ENCODE measurements at regions not wholly inside any gene's neighbourhood (a gene's known extent, or its start where the extent isn't known, plus 50 kb on each side); places are given as distances from the start of the nearest gene placed in this dataset.

DNA sequence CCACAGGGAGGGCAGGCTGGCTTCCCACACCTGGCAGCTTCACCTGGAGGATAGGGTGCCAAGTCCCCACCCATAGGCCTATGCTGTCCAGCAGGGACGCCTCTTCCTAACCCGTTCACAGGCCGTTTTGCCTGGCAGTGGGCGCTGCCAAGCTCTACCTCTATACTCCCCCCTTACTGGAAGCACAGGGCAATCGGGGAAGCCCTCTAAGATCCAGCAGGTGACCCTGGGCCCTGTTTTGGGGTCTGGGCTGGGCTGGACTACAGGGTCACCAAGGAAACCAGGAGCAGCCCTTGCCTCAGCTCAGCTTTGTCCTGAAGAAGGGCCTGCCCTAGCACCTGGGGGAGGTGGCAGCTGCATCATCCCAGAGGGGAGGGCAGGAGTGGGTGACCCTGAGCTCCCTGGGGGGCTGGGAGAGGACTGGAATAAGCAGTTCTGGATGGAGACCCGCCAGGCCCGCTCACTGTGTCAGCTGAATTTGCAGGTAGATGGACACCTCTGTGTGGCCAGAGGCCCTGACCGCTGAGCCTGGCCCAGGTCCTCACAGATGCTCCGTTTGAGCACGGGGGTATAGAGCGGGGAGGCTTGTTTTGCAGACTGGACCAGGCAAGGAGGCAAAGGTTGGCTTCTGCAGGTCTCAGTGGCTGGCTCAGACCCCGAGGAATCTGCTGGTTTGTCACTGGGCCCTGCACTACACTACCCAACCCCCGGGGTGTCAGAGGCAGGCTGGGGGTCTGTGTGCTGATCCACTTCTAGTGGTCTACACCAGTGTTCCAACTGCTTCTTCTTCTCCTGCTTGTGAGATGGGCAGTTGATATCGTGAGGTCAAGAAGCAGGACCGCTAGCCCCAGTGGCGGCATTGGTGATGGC lies 163.1 kb downstream of the ASB1 start:
- Histone ChIP-seq H3K36me3 (replicated peaks in 1 of 2; ENCODE audit: control insufficient read depth in 1 of 2, insufficient read depth in 2 of 2, low read length in 1 of 2) (no peaks in the 10 kb centered on the region), H3K27ac (ENCODE audit: low read depth in 2 of 2, low read length in 1 of 2) (no peak overlapping the region), H3F3A (replicated peaks; ENCODE audit: insufficient read depth) (no peaks in the 10 kb centered on the region), H2AFZ (ENCODE audit: low read depth) (no peak overlapping the region), H3K9me3 (no peaks in the 10 kb centered on the region), H3K9me2 (no peaks in the 10 kb centered on the region), H3K4me2 (no peak overlapping the region), H3K79me2 (ENCODE audit: insufficient read depth) (no peaks in the 10 kb centered on the region), H3K27me3 (ENCODE audit: insufficient read depth) (no peaks in the 10 kb centered on the region), H3K4me3 (ENCODE audit: low read depth in 2 of 2, low read length in 1 of 2) (no peak overlapping the region), H3K4me1 (ENCODE audit: control insufficient read depth in 1 of 2, insufficient read depth in 2 of 2, low read depth in 1 of 2, low read length in 1 of 2) (no peaks in the 10 kb centered on the region), H3K9ac (no peak overlapping the region), H4K20me1 (ENCODE audit: insufficient read depth) (no peaks in the 10 kb centered on the region)
- no peak for TF ChIP-seq NFIC (IDR thresholded peaks at IDR 0.05; ENCODE audit: borderline replicate concordance)
- TF ChIP-seq EP300 (IDR thresholded peaks at IDR 0.05; ENCODE audit: borderline replicate concordance in 1 of 2, low read depth in 1 of 2, low read length in 1 of 2): no peak
- no peak for TF ChIP-seq FOSL2 (IDR thresholded peaks at IDR 0.05; ENCODE audit: borderline replicate concordance, low read depth)
- no peak for TF ChIP-seq RAD21 (IDR thresholded peaks at IDR 0.05; ENCODE audit: low read length)
- no peak for TF ChIP-seq SIN3A (IDR thresholded peaks at IDR 0.05; ENCODE audit: borderline replicate concordance, low read depth, low read length)
- TF ChIP-seq GABPA (IDR thresholded peaks at IDR 0.05; ENCODE audit: low read depth): no peak
- TF ChIP-seq CHD2 (IDR thresholded peaks at IDR 0.05; ENCODE audit: low read length, partially characterized antibody): no peak
- TF ChIP-seq POLR2AphosphoS5 (IDR thresholded peaks at IDR 0.05; ENCODE audit: low read depth, low read length): no peak
- no peak for TF ChIP-seq FOXM1 (IDR thresholded peaks at IDR 0.05; ENCODE audit: low read depth)
- no peak for TF ChIP-seq RFX5 (IDR thresholded peaks at IDR 0.05; ENCODE audit: low read length)
- ChIA-PET CTCF (interaction anchor here (0.5 to 1.1 kb wide), 2 partner anchors 14 to 419 kb away, joined by 3 read pairs; no protein-coding TSS in a partner anchor), POLR2A (no interaction called here)
- no peak for DNase-seq
- 82% methylated on average over 11 of the region's 16 CpGs for WGBS (ENCODE audit: low lambda C conversion rate)

DNA sequence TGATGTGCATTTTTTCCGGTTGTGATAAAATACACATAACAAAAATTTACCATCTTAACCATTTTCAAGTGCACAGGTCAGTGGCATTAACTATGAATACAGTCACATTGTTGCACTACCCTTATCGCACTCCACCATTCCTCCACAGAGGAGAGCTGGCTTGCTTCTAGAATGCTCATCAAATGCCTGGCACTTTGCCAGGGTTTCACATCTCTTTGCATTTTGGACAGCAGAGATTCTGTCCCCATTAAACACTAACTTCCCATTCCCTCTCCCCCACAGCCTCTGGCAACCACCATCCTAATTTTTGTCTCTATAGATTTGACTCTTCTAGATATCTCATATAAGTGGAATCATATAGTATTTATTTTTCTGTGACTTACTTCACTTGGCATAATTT lies 165.0 kb downstream of the ASB1 start:
- no peaks in the 10 kb centered on the region for H4K20me1 ChIP-seq (ENCODE audit: insufficient read depth)
- no peak for DNase-seq
- H3K9ac ChIP-seq: no peak overlapping the region
- no peak overlapping the region for H3K4me2 ChIP-seq
- peaks cover 0 to 6% of the 10 kb centered on the region in 2 experiments; a peak in 2 of 4 replicates for H3K4me1 ChIP-seq (ENCODE audit: control insufficient read depth in 1 of 2, insufficient read depth in 2 of 2, low read depth in 1 of 2, low read length in 1 of 2)
- no peaks in the 10 kb centered on the region for H3K27me3 ChIP-seq (ENCODE audit: insufficient read depth)
- no peaks in the 10 kb centered on the region for H3K79me2 ChIP-seq (ENCODE audit: insufficient read depth)
- no peak overlapping the region for H2AFZ ChIP-seq (ENCODE audit: low read depth)
- no peaks in the 10 kb centered on the region for H3K9me2 ChIP-seq
- no peak for TF ChIP-seq FOSL2 (IDR thresholded peaks at IDR 0.05; ENCODE audit: borderline replicate concordance, low read depth)
- ChIA-PET POLR2A (no interaction called here), CTCF (no interaction called here)
- WGBS (ENCODE audit: low lambda C conversion rate): 58% methylated on average over 2 of the region's 2 CpGs
- H3K9me3 ChIP-seq: no peaks in the 10 kb centered on the region
- no peaks in the 10 kb centered on the region for H3F3A ChIP-seq (replicated peaks; ENCODE audit: insufficient read depth)
- no peaks in the 10 kb centered on the region for H3K36me3 ChIP-seq (replicated peaks in 1 of 2; ENCODE audit: control insufficient read depth in 1 of 2, insufficient read depth in 2 of 2, low read length in 1 of 2)
- H3K4me3 ChIP-seq (ENCODE audit: low read depth in 2 of 2, low read length in 1 of 2): no peak overlapping the region
- H3K27ac ChIP-seq (ENCODE audit: low read depth in 2 of 2, low read length in 1 of 2): no peak overlapping the region

DNA sequence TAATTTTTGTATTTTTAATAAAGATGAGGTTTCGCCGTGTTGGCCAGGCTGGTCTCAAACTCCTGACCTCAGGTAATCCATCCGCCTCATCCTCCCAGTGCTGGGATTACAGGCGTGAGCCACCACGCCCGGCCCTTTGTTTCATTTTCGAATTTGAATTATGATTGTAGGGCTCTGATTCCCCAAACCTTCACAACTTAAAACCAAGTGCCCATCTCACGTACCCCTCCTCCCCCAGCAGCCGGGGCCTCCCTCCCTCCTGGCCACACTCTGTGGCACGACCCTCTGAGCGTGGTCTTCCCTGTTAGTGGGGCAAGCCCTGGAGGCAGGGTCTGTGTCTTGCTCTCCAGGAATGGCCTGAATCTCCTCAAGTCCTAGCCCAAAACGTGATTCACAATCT lies 166.5 kb downstream of the ASB1 start:
- POLR2A ChIA-PET: no interaction called here
- Histone ChIP-seq H3K9me3 (no peaks in the 10 kb centered on the region), H3K4me2 (no peak overlapping the region), H3K9me2 (no peaks in the 10 kb centered on the region), H3K27ac (ENCODE audit: low read depth in 2 of 2, low read length in 1 of 2) (no peak overlapping the region), H3F3A (replicated peaks; ENCODE audit: insufficient read depth) (no peaks in the 10 kb centered on the region), H3K4me1 (ENCODE audit: control insufficient read depth in 1 of 2, insufficient read depth in 2 of 2, low read depth in 1 of 2, low read length in 1 of 2) (peaks cover 0 to 16% of the 10 kb centered on the region in 2 experiments; a peak in 2 of 4 replicates), H3K36me3 (replicated peaks in 1 of 2; ENCODE audit: control insufficient read depth in 1 of 2, insufficient read depth in 2 of 2, low read length in 1 of 2) (no peaks in the 10 kb centered on the region), H4K20me1 (ENCODE audit: insufficient read depth) (no peaks in the 10 kb centered on the region), H3K79me2 (ENCODE audit: insufficient read depth) (no peaks in the 10 kb centered on the region), H3K4me3 (ENCODE audit: low read depth in 2 of 2, low read length in 1 of 2) (no peak overlapping the region), H3K27me3 (ENCODE audit: insufficient read depth) (no peaks in the 10 kb centered on the region), H2AFZ (ENCODE audit: low read depth) (no peak overlapping the region), H3K9ac (no peak overlapping the region)
- CTCF ChIA-PET: interaction anchor here (0.6 to 0.8 kb wide), 2 partner anchors 100 to 192 kb away, joined by 3 to 4 read pairs; no protein-coding TSS in a partner anchor
- 87% methylated on average over 12 of the region's 12 CpGs for WGBS (ENCODE audit: low lambda C conversion rate)
- DNase-seq: no peak
- TF ChIP-seq NRF1 (IDR thresholded peaks at IDR 0.05; ENCODE audit: low read depth, low read length): no peak

Measured in SK-N-SH (cell line).